ENCODE measurements at regions not wholly inside any gene's neighbourhood (a gene's known extent, or its start where the extent isn't known, plus 50 kb on each side); places are given as distances from the start of the nearest gene placed in this dataset.

DNA sequence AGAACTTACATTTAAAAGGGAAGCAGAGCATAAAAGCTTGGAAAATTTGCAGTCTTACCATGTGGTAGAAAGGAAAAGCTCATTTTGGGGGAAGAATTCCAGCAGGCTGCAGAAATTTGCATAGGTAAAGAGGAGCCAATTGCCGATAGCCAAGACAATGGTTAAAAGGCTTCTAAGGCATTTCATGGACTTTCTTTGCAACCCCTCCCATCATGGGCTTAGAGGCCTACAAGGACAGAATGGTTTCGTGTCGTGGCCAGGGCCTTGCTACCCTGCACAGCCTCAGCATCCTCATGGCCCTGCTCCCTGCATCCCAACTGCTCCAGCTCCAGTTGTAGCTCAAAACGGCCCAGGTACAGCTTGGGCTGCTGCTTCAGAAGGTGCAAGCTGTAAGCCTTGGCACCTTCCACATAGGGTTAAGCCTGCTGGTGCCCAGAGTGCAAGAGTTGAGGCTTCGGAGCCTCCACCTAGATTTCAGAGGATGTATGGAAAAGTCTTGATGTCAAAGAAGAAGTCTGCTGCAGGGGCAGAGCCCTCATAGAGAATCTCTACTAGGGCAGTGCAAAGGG is 420.3 kb downstream of the PCDH17 start:
- TF ChIP-seq, protein P1, sequence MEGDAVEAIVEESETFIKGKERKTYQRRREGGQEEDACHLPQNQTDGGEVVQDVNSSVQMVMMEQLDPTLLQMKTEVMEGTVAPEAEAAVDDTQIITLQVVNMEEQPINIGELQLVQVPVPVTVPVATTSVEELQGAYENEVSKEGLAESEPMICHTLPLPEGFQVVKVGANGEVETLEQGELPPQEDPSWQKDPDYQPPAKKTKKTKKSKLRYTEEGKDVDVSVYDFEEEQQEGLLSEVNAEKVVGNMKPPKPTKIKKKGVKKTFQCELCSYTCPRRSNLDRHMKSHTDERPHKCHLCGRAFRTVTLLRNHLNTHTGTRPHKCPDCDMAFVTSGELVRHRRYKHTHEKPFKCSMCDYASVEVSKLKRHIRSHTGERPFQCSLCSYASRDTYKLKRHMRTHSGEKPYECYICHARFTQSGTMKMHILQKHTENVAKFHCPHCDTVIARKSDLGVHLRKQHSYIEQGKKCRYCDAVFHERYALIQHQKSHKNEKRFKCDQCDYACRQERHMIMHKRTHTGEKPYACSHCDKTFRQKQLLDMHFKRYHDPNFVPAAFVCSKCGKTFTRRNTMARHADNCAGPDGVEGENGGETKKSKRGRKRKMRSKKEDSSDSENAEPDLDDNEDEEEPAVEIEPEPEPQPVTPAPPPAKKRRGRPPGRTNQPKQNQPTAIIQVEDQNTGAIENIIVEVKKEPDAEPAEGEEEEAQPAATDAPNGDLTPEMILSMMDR (IDR thresholded peaks at IDR 0.05) = no peak
- TF ChIP-seq, protein P2, sequence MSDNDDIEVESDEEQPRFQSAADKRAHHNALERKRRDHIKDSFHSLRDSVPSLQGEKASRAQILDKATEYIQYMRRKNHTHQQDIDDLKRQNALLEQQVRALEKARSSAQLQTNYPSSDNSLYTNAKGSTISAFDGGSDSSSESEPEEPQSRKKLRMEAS (CRISPR knock-in tag; IDR thresholded peaks at IDR 0.05) = no peak
- TF ChIP-seq ZNF121 (CRISPR knock-in tag; IDR thresholded peaks at IDR 0.05) (peak; percentile 31; the same call in 1 of the 2 replicates), MXD4 (CRISPR knock-in tag; IDR thresholded peaks at IDR 0.05; ENCODE audit: borderline replicate concordance) (no peak), NR1H2 (CRISPR knock-in tag; IDR thresholded peaks at IDR 0.05) (no peak), JUN (CRISPR knock-in tag; IDR thresholded peaks at IDR 0.05) (no peak), SP1 (CRISPR knock-in tag; conservative IDR thresholded peaks at IDR 0.05) (no peak), CREB1 (CRISPR knock-in tag; IDR thresholded peaks at IDR 0.05) (no peak)
- TF ChIP-seq, protein P3, sequence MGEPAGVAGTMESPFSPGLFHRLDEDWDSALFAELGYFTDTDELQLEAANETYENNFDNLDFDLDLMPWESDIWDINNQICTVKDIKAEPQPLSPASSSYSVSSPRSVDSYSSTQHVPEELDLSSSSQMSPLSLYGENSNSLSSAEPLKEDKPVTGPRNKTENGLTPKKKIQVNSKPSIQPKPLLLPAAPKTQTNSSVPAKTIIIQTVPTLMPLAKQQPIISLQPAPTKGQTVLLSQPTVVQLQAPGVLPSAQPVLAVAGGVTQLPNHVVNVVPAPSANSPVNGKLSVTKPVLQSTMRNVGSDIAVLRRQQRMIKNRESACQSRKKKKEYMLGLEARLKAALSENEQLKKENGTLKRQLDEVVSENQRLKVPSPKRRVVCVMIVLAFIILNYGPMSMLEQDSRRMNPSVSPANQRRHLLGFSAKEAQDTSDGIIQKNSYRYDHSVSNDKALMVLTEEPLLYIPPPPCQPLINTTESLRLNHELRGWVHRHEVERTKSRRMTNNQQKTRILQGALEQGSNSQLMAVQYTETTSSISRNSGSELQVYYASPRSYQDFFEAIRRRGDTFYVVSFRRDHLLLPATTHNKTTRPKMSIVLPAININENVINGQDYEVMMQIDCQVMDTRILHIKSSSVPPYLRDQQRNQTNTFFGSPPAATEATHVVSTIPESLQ (CRISPR knock-in tag; IDR thresholded peaks at IDR 0.05) = no peak
- TF ChIP-seq, protein P4, sequence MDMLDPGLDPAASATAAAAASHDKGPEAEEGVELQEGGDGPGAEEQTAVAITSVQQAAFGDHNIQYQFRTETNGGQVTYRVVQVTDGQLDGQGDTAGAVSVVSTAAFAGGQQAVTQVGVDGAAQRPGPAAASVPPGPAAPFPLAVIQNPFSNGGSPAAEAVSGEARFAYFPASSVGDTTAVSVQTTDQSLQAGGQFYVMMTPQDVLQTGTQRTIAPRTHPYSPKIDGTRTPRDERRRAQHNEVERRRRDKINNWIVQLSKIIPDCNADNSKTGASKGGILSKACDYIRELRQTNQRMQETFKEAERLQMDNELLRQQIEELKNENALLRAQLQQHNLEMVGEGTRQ (CRISPR knock-in tag; IDR thresholded peaks at IDR 0.05) = no peak

Measured in WTC11 (cell line).